ENCODE measurements at regions not wholly inside any gene's neighbourhood (a gene's known extent, or its start where the extent isn't known, plus 50 kb on each side); places are given as distances from the start of the nearest gene placed in this dataset.

DNA sequence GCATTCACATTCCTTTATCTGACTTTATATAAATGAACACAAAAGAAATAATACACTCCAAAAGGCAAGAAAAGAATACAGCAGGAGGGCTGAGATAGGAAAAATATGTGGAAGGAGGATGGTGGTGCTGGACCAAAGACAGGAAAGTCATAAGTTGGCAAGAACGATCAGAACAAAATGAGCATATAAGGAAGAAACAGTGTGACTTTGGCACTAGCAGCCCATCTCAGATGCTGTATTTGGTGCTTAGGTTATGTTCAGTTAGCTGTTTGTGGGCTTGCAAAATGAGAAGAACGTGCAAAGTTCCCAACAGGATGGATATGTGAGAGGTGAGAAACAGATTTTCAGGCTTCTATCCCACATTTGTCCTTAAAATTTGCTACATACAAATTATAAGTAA is 719.8 kb upstream of the ADGRL4 start:
- TF ChIP-seq RAD21 (IDR thresholded peaks at IDR 0.05 in 1 of 2, conservative IDR thresholded peaks at IDR 0.05 in 1 of 2; ENCODE audit: low read depth in 2 of 2, low read length in 2 of 2) (no peak), CBX5 (IDR thresholded peaks at IDR 0.05; ENCODE audit: low read depth, low read length) (no peak), TBP (IDR thresholded peaks at IDR 0.05; ENCODE audit: low read depth, low read length) (no peak), ZNF274 (IDR thresholded peaks at IDR 0.05; ENCODE audit: borderline replicate concordance, extremely low read depth, low read length) (no peak), SRF (IDR thresholded peaks at IDR 0.05; ENCODE audit: low read depth, low read length) (no peak), TEAD4 (IDR thresholded peaks at IDR 0.05; ENCODE audit: low read depth, low read length) (no peak), RFX5 (IDR thresholded peaks at IDR 0.05; ENCODE audit: borderline replicate concordance, low read depth, low read length) (no peak)
- FAIRE-seq = no peak
- H4K5ac ChIP-seq (ENCODE audit: insufficient read length, low read depth, low read length) = peak overlapping the region; percentile 43
- no peak overlapping the region for H3K4ac ChIP-seq (replicated peaks; ENCODE audit: insufficient read length, low read depth, low read length)
- no peak overlapping the region for H2AK5ac ChIP-seq (ENCODE audit: low read depth, low read length)
- H3K14ac ChIP-seq (ENCODE audit: insufficient read length) = no peak overlapping the region
- H3K79me1 ChIP-seq (ENCODE audit: low read depth, low read length) = no peaks in the 10 kb centered on the region
- H3K4me1 ChIP-seq (replicated peaks in 1 of 4; ENCODE audit: control insufficient read depth in 3 of 4, insufficient read depth in 4 of 4, low read length in 3 of 4) = peaks cover 0 to 8% (median 2%) of the 10 kb centered on the region in 4 experiments; a peak in 3 of 7 replicates
- no peaks in the 10 kb centered on the region for H3K9me3 ChIP-seq (ENCODE audit: insufficient read depth in 2 of 2, low read depth in 1 of 2, low read length in 1 of 2)
- H3K23me2 ChIP-seq (ENCODE audit: low read depth, low read length) = no peaks in the 10 kb centered on the region
- 82% methylated on average over 2 of the region's 2 CpGs; no CpG with 5 or more reads in 1 of the 2 experiments for WGBS, 2 experiments (ENCODE audit: extremely low coverage in 1 of 2, insufficient coverage in 1 of 2, insufficient read length in 1 of 2, insufficient replicate concordance in 2 of 2, low coverage in 1 of 2, low lambda C conversion rate in 2 of 2, missing lambda C conversion rate in 1 of 2)
- H3K36me3 ChIP-seq (ENCODE audit: control insufficient read depth in 2 of 4, insufficient read depth in 4 of 4, low read length in 3 of 4) = no peaks in the 10 kb centered on the region
- no peak overlapping the region for H2AFZ ChIP-seq (ENCODE audit: low read length)
- no peak overlapping the region for H2BK15ac ChIP-seq (ENCODE audit: low read length)
- H4K20me1 ChIP-seq (replicated peaks in 1 of 2; ENCODE audit: control insufficient read depth in 1 of 2, insufficient read depth in 2 of 2, low read length in 2 of 2) = no peaks in the 10 kb centered on the region
- CTCF ChIA-PET (ENCODE audit: partially characterized antibody) = no interaction called here
- no peak overlapping the region for H2BK120ac ChIP-seq (replicated peaks; ENCODE audit: low read depth, low read length)
- H3K4me3 ChIP-seq (ENCODE audit: extremely low read depth in 1 of 4, insufficient read depth in 2 of 4, low read depth in 3 of 4, low read length in 4 of 4) = no peak overlapping the region
- no peak overlapping the region for H4K8ac ChIP-seq (ENCODE audit: extremely low read depth, insufficient read depth, low read length)
- H3K79me2 ChIP-seq (ENCODE audit: control insufficient read depth in 1 of 2, insufficient read depth in 2 of 2, low read length in 2 of 2) = no peaks in the 10 kb centered on the region
- no peak for DNase-seq (ENCODE audit: low read depth in 1 of 2, low spot score in 2 of 2)
- no peak overlapping the region for H3K18ac ChIP-seq (ENCODE audit: extremely low read depth, low read length)
- no peak overlapping the region for H2BK20ac ChIP-seq (ENCODE audit: low read length)
- peak overlapping the region in 1 of 2 experiments; percentile 34; a peak in 1 of 4 replicates for H3K4me2 ChIP-seq (ENCODE audit: insufficient read depth in 1 of 2, low read depth in 2 of 2, low read length in 2 of 2)
- no peak overlapping the region for H2BK5ac ChIP-seq (ENCODE audit: low read depth, low read length)
- no peak overlapping the region for H3K27ac ChIP-seq (ENCODE audit: low read depth, low read length)
- H3K56ac ChIP-seq (replicated peaks; ENCODE audit: insufficient read length, low read depth, low read length) = no peak overlapping the region
- no peak overlapping the region for H4K91ac ChIP-seq (replicated peaks; ENCODE audit: insufficient read length, low read length)
- no peak overlapping the region for H3K9ac ChIP-seq (replicated peaks in 1 of 4; ENCODE audit: extremely low read depth in 1 of 4, low read depth in 3 of 4, low read length in 3 of 4)
- POLR2A ChIA-PET (ENCODE audit: partially characterized antibody) = no interaction called here
- H3K27me3 ChIP-seq (replicated peaks in 1 of 4; ENCODE audit: control insufficient read depth in 3 of 4, extremely low read depth in 1 of 4, insufficient read depth in 3 of 4, low read length in 3 of 4) = no peaks in the 10 kb centered on the region
- no peak overlapping the region for H3K23ac ChIP-seq (ENCODE audit: insufficient read length)
- no peak overlapping the region for H2BK12ac ChIP-seq (ENCODE audit: low read depth, low read length)

All from H1 (cell line).